GM18951 (cell line): ENCODE measurements at regions not wholly inside any gene's neighbourhood (a gene's known extent, or its start where the extent isn't known, plus 50 kb on each side); places are given as distances from the start of the nearest gene placed in this dataset.

ENCODE experiments used
- POLR2A ChIP-seq: IDR thresholded peaks from 4 replicates; pipeline ENCODE4 v1.6.1; 2011; ENCODE audit warnings: mild to moderate bottlenecking; ENCODE audit not compliant: insufficient read length, insufficient read depth; ENCODE audit errors: extremely low read depth
- in situ Hi-C: fragments of 300-500 bp; cut with MboI; formaldehyde crosslinking; loops from one replicate; pipeline ENCODE4 v1.12.0; 2022; ENCODE audit warnings: low sequenced_read_pairs, mixed read lengths, inconsistent platforms; ENCODE audit not compliant: unreplicated experiment

GRCh38 chr3:177597311-177598096, 400.2 kb upstream of the TBL1XR1 start:
- in situ Hi-C loops: no loop called here

DNA sequence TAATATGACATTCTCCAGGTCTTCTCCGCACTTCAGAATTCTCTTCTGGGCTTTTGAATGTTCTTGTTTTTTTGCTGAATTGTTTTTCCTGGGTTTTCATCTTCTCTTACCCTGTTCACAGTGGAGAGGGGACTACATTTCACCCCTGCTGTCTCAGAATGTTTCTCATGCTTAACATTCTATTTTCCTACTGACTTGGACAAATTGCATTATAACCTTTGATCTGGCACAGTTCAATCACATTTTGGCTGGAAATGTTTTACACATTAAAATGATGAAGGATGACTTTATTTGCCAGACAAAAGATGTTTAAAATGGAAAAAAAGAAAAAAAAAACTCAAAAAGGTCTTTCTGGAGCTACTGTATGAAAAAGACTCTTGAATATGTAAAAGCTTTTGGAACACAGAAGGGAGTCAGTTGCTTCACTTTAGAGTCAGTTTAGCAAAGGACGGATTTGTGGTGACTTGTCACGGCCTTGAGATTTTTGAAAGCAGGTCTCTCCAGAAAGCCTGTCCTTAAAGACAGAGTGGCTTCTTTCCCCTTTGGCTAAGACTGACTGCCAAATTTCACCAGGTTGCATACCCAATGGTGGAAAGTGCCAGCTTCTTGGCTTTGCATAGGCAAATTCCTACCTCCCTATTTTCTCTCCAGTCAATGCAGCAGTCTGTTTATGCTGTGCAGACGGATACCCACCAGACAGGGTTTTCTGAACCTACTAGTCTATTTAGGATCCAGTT, 401.0 kb upstream of the TBL1XR1 start:
- TF ChIP-seq POLR2A: no peak
- in situ Hi-C loops: no loop called here

More at GRCh38 chr3:177597311-177598096, 400.2 kb upstream of the TBL1XR1 start:
- no peak for TF ChIP-seq POLR2A

DNA sequence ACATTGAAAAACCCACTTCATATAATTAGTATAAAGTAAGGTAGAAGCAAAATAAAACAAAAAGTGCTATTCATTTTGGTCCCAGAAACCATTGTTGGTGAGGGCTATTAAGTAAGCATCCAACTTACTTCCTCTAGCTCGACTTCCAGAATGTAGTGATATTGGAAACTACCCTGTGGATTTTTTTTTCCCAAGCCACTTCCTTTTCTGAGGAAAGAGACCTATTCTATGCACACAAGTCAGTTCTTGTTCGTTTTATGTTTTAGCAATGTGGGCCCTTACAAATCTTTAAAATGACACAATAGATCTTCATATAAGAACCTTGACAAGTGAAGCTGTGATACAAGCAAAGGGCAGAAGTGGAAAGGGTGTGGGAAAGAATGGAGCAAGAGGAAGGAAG, 402.0 kb upstream of the TBL1XR1 start:
- no peak for TF ChIP-seq POLR2A
- in situ Hi-C loops: no loop called here

GRCh38 chr3:177599837-177600236, 402.6 kb upstream of the TBL1XR1 start:
- no peak for TF ChIP-seq POLR2A
- in situ Hi-C loops: no loop called here

DNA sequence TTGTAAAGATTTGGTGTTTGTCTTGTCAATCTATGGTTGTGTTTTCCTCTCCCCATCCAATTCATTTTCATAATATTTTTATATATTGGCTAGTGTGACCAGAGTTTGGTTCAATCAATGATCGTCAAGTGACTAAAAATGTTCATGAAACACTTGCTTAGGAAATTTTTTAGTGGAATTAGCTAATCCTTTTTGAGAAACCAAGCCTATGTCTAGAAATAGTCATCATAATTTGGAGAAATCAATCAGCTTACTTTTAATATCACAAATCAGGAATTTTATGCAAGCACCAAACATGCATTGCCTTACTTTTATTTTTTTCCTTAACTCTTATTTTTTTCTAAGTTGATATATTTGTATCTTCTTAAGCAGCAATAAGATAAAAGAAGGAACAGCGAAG, 403.1 kb upstream of the TBL1XR1 start:
- in situ Hi-C loops: no loop called here
- no peak for TF ChIP-seq POLR2A

- TF ChIP-seq POLR2A: no peak
- in situ Hi-C loops: no loop called here
Observed at GRCh38 chr3:177601152-177601551, 403.9 kb upstream of the TBL1XR1 start.

DNA sequence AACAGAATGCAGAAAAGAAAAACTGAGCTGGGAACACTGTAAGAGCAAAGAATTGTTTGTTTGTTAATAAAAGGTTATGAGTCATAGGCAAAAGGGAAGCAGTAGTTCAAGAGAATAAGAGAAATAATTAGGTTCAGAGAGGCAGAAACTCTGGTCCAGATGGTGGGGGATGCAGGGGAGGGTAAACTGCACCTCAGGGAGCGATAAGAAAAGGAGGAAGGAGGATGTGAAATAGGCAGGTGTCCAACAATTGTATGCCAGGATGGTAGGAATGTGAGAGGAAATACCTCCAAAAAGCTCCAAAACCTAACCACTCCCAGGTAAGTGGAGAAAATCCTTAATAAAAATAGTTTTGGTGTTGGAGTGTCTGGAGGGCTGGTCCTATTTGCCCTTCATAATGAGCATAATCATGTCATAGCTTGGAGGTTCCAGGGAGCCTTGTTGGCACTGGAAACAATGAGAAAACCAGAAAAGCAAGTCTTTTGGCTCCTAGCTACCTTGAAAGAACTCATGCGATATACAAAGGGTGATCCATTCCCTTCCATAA, 405.4 kb upstream of the TBL1XR1 start:
- in situ Hi-C loops: no loop called here
- TF ChIP-seq POLR2A: no peak

DNA sequence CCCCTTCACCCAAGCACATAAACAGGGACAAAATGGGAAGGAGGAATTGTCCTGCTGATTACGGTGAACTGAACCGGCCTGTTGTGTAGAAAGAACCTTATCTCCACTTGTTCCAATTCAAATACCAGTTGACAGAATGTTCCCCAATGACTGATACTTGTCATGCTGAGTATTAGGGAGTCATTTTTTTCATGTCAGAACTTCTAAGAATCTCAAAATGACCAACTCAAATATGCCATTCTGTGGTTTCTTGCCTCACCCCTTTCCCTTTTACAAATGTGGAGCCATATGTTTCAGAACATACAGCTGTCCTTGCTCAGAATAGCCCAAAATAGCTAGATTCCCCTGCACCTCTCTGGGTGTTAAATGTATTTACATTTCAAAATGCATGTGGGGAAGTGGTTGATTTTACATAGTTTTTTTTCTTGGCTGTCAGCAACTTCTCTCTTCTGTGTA, 405.9 kb upstream of the TBL1XR1 start:
- in situ Hi-C loops: no loop called here
- no peak for TF ChIP-seq POLR2A

DNA sequence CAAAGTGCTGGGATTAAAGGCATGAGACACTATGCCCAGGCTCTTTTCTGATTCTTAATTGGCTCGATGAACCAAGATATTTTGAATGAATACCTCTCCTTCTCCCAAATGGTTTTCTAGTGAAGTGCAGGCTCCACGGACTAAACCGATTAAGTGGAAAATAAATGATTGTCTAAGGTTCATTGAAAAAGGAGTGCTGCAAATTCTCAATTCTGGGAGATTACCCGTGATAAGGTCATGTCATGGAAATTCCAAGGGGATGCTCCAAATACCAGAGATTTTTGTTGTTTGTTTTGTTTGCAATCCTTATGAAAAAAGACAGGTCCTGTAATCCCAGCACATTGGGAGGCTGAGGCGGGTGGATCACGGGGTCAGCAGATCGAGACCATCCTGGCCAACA, 406.9 kb upstream of the TBL1XR1 start:
- TF ChIP-seq POLR2A: no peak
- in situ Hi-C loops: no loop called here

DNA sequence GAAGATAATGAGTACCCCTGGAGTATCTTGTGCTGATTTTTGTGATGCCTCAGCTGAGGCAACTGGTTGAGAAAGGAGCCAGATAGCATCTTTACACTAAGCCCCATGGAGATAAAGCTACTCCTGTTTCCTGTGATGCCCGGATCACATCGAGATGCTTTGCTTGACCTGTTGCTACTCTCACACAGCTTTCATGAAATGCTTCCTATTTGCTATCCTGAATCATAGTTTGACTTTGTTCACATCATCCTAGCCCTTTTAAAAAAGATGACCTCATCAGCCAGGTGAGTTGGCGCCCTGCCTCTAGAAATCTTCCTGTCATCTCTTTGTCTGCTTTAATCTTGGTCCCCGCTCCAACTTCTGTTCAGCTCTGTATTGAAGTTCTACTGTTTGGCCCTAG, 409.6 kb upstream of the TBL1XR1 start:
- in situ Hi-C loops: no loop called here
- TF ChIP-seq POLR2A: no peak

DNA sequence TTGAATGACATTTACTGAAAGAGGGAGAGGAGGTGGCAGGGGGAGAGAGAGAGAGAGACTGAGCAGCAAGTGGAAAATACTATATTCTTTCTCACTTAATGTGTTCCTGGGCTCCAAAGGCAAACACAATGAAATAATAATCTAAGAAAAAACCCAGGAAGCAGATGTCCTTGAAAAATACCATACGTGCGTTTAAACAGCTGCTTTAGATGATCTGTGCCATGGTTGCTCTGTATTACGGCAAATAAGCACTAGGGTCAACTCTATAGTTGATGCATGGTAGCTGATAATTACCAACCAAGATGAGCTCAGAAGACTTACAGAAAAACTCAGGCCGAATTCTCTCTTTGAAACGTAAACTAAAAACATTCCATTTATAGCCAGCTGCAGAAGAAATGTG, 410.3 kb upstream of the TBL1XR1 start:
- no peak for TF ChIP-seq POLR2A
- in situ Hi-C loops: no loop called here

DNA sequence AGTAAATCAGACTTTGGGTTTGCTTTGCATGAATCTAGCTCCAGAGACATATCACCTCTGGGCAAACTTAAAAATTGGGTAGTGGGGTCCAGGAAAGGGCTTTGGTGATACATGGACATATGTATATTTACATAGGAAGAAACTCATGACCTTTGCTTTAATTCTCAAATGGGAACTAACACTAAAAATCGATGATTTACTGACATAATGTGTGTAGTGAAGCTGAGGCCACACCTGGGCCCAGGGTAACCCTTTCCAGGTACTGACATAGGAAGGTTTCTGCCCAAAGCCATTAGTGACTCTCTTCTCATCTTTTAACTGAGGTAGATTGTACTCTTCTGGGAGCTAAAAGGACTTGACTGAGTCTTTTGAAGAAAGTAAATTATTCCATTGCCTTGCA, 411.2 kb upstream of the TBL1XR1 start:
- in situ Hi-C loops: no loop called here
- TF ChIP-seq POLR2A: no peak

- TF ChIP-seq POLR2A: no peak
- in situ Hi-C loops: no loop called here
Observed at GRCh38 chr3:177609613-177610012, 412.3 kb upstream of the TBL1XR1 start.

DNA sequence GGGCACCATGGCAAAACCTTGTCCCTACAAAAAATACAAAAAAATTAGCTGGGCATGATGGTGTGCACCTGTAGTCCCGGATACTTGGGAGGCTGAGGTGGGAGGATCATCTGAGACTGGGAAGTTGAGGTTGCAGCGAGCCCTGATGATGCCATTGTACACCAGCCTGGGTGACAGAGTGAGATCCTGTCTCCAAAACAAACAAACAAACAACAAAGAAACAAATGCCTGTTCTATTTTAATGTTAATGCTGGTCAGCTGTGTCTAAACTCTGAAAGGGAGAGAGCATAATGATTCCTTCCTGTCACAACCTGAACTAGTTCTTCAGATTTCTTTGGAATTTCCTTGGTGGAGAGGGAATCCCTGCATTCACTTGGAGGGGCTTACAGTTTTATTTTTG, 413.0 kb upstream of the TBL1XR1 start:
- TF ChIP-seq POLR2A: no peak
- in situ Hi-C loops: no loop called here
